ENCODE measurements at regions not wholly inside any gene's neighbourhood (a gene's known extent, or its start where the extent isn't known, plus 50 kb on each side); places are given as distances from the start of the nearest gene placed in this dataset.

DNA sequence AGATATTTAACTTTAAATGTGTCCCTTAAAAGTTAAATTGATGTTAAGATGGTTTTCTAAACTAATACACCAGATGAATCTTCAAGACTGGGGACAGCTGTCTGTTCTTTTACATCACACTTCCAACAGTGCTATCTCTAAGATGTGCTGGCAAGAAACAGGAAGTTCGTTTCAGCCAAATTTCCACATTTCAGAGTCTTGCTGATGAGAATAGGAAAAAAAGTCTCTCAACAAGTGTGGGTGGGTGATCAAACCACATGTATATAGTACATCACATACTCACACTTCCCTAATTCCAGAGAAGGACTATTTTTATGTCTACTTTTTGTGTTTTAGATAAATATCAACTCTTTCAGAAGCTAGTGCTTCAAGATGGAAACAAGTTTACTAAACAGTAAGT lies 1712.8 kb upstream of the TMEFF2 start:
- no peak overlapping the region for H2AFZ ChIP-seq (ENCODE audit: low read length)
- no peaks in the 10 kb centered on the region for H3F3A ChIP-seq (ENCODE audit: low read depth)
- TF ChIP-seq EZH2phosphoT487 (IDR thresholded peaks at IDR 0.05; ENCODE audit: borderline replicate concordance), result no peak
- TF ChIP-seq, protein P1, sequence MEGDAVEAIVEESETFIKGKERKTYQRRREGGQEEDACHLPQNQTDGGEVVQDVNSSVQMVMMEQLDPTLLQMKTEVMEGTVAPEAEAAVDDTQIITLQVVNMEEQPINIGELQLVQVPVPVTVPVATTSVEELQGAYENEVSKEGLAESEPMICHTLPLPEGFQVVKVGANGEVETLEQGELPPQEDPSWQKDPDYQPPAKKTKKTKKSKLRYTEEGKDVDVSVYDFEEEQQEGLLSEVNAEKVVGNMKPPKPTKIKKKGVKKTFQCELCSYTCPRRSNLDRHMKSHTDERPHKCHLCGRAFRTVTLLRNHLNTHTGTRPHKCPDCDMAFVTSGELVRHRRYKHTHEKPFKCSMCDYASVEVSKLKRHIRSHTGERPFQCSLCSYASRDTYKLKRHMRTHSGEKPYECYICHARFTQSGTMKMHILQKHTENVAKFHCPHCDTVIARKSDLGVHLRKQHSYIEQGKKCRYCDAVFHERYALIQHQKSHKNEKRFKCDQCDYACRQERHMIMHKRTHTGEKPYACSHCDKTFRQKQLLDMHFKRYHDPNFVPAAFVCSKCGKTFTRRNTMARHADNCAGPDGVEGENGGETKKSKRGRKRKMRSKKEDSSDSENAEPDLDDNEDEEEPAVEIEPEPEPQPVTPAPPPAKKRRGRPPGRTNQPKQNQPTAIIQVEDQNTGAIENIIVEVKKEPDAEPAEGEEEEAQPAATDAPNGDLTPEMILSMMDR (conservative IDR thresholded peaks at IDR 0.05; ENCODE audit: low read length), result no peak
- no peaks in the 10 kb centered on the region for H3K79me2 ChIP-seq (ENCODE audit: insufficient read depth, low read length)
- H3K27me3 ChIP-seq (ENCODE audit: insufficient read depth, low read length, poor library complexity, severe bottlenecking), result no peaks in the 10 kb centered on the region
- no peak overlapping the region for H3K4me3 ChIP-seq (ENCODE audit: low read length, poor library complexity, severe bottlenecking)
- no peak overlapping the region for H3K9ac ChIP-seq (ENCODE audit: low read depth, low read length, poor library complexity, severe bottlenecking)
- H3K9me2 ChIP-seq (replicated peaks; ENCODE audit: low read depth, low read length), result no peaks in the 10 kb centered on the region
- no peaks in the 10 kb centered on the region for H4K20me1 ChIP-seq (ENCODE audit: insufficient read depth, low read length, poor library complexity, severe bottlenecking)
- no peaks in the 10 kb centered on the region for H3K9me3 ChIP-seq (ENCODE audit: insufficient read depth, low read depth, low read length)
- no peaks in the 10 kb centered on the region for H3K4me1 ChIP-seq (ENCODE audit: insufficient read depth, low read length, poor library complexity, severe bottlenecking)
- H3K4me2 ChIP-seq (ENCODE audit: low read depth, low read length, poor library complexity, severe bottlenecking), result no peak overlapping the region
- H3K36me3 ChIP-seq (ENCODE audit: insufficient read depth, low read length), result no peaks in the 10 kb centered on the region

DNA sequence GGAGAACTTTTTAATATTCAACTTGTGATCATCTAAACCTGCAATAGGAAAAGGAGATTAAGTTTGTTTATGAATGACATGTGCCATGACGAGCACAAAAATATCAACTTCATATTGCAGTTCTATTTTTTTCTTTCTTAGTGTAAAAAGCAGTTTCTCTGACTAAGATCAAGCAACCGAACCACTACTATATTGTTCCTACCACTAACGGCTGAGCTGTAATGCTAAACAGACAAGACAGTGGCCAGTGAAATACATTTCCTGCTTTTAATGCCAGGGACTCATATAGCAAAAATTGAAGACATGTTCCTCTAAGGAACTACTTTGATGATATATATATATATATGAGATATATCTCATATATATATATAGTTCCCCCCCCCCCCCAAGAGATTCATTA lies 1705.6 kb upstream of the TMEFF2 start:
- no peaks in the 10 kb centered on the region for H3K9me2 ChIP-seq (replicated peaks; ENCODE audit: low read depth, low read length)
- H3K9ac ChIP-seq (ENCODE audit: low read depth, low read length, poor library complexity, severe bottlenecking), result no peak overlapping the region
- peaks cover 4% of the 10 kb centered on the region for H3K4me1 ChIP-seq (ENCODE audit: insufficient read depth, low read length, poor library complexity, severe bottlenecking)
- H4K20me1 ChIP-seq (ENCODE audit: insufficient read depth, low read length, poor library complexity, severe bottlenecking), result no peaks in the 10 kb centered on the region
- H3K79me2 ChIP-seq (ENCODE audit: insufficient read depth, low read length), result no peaks in the 10 kb centered on the region
- no peak overlapping the region for H3K4me2 ChIP-seq (ENCODE audit: low read depth, low read length, poor library complexity, severe bottlenecking)
- no peak overlapping the region for H2AFZ ChIP-seq (ENCODE audit: low read length)
- TF ChIP-seq EZH2phosphoT487 (IDR thresholded peaks at IDR 0.05; ENCODE audit: borderline replicate concordance), result no peak
- TF ChIP-seq, protein P1 (conservative IDR thresholded peaks at IDR 0.05; ENCODE audit: low read length), result no peak
- H3K9me3 ChIP-seq (ENCODE audit: insufficient read depth, low read depth, low read length), result no peaks in the 10 kb centered on the region
- H3K27me3 ChIP-seq (ENCODE audit: insufficient read depth, low read length, poor library complexity, severe bottlenecking), result no peaks in the 10 kb centered on the region
- H3F3A ChIP-seq (ENCODE audit: low read depth), result no peaks in the 10 kb centered on the region
- no peaks in the 10 kb centered on the region for H3K36me3 ChIP-seq (ENCODE audit: insufficient read depth, low read length)
- no peak overlapping the region for H3K4me3 ChIP-seq (ENCODE audit: low read length, poor library complexity, severe bottlenecking)

DNA sequence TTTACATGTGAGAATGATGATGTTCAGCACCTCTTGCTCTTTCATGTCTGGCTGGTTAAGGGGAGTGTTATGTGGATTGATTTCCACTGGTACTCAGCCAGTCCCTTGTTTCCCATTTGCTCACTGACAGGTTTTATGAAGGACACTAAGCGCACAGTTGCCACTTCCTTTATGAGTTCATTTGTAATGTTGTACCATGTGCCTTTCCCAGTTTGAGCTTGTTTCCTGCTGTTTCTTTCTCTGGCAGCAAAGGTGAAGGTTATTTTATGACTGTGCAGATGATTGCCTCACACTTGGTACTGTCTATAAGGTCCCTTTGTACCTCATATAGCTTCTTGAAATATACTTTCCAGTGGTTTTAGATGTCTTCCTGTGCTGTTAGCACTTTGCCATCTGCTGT lies 1700.5 kb upstream of the TMEFF2 start:
- Histone ChIP-seq H3K9me3 (ENCODE audit: insufficient read depth, low read depth, low read length) (no peaks in the 10 kb centered on the region), H3K4me2 (ENCODE audit: low read depth, low read length, poor library complexity, severe bottlenecking) (no peak overlapping the region), H3F3A (ENCODE audit: low read depth) (no peaks in the 10 kb centered on the region), H4K20me1 (ENCODE audit: insufficient read depth, low read length, poor library complexity, severe bottlenecking) (no peaks in the 10 kb centered on the region), H3K36me3 (ENCODE audit: insufficient read depth, low read length) (no peaks in the 10 kb centered on the region), H3K9ac (ENCODE audit: low read depth, low read length, poor library complexity, severe bottlenecking) (no peak overlapping the region), H3K4me3 (ENCODE audit: low read length, poor library complexity, severe bottlenecking) (no peak overlapping the region), H3K4me1 (ENCODE audit: insufficient read depth, low read length, poor library complexity, severe bottlenecking) (peaks cover 8% of the 10 kb centered on the region), H3K79me2 (ENCODE audit: insufficient read depth, low read length) (no peaks in the 10 kb centered on the region), H3K9me2 (replicated peaks; ENCODE audit: low read depth, low read length) (no peaks in the 10 kb centered on the region), H2AFZ (ENCODE audit: low read length) (no peak overlapping the region), H3K27me3 (ENCODE audit: insufficient read depth, low read length, poor library complexity, severe bottlenecking) (no peaks in the 10 kb centered on the region)
- no peak for TF ChIP-seq EZH2phosphoT487 (IDR thresholded peaks at IDR 0.05; ENCODE audit: borderline replicate concordance)
- TF ChIP-seq, protein P1 (conservative IDR thresholded peaks at IDR 0.05; ENCODE audit: low read length), result no peak
